ENCODE measurements at regions not wholly inside any gene's neighbourhood (a gene's known extent, or its start where the extent isn't known, plus 50 kb on each side); places are given as distances from the start of the nearest gene placed in this dataset.
"Not testable (repeated sequence)": the region's sequence is repeated elsewhere in the genome, so short reads cannot be mapped to it uniquely, and the experiment has no call there.

DNA sequence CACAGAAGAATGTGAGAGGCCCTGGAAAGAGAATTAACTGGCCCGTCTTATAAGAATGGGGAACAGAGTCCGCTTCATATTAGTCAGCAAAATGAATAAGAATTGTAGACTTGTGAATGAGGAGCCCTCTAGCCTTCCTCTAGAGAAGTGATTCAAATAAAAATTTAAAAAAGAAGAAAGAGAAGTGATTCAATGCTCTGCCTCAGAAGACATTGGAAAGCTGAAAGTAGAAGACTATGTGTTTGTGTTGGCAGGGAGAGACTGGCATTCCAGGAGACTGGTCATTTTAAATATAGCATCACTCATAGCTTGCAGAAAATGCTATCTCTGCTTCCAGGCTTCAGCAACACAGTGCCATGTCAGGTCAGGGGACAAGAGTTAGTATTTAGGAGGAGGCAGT, 190.6 kb upstream of the HS3ST3A1 start:
- no peak for DNase-seq

DNA sequence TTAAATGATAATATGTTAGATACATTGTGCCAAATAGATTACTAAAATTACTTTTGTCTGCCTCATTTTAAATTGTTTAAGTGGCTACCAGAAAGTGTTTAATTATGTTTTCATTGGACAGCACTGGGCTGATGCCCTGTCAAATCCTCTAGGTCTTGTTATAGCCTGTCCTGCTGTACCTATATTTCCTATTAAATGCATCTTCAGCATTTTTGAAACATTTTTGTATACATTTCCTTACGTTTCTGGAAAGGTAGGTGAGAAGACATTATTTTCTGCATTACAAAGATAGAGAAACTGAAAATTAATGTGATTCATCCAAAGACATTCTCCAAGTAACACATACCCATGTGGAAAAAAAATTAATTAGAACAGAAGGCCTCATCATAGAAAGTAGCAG, 192.2 kb upstream of the HS3ST3A1 start:
- DNase-seq = no peak

DNA sequence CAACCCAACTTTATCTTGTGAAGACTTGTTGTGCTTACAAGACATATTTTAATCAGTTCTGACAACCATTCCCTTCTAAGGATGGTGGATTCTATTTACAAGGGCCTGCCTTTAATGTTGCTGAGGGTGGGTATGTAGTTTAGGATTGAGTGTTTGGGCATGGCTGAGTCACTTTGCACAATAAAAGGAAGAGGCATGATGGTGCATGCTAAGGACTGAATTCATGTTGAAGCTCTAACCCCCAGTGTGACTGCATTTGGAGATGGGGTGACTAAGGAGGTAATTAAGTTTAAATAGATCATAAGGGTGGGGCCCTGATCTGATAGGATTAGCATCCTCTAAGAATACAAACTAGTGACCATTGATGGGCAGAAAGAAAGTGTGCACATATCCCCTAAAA, 196.1 kb upstream of the HS3ST3A1 start:
- no peak for DNase-seq

DNA sequence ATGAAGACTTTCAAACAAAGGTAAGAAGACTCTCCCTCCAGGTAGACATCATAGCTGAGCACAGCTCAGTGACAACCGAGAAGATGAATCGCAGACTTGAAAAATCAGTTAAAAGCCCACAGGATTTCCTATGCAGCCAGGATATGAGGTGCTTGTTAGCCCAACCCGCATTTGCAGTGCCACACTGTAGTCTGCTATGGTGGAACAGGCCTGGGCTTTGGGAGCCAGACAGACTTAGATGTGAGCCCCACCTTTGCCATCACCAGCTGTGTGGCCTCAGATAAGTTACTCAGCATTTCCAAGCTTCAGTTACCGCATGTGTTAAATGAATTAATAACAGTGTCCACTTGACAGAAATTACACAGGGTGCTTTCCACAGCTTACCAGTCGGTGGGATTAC, 204.4 kb upstream of the HS3ST3A1 start:
- no peak for DNase-seq

DNA sequence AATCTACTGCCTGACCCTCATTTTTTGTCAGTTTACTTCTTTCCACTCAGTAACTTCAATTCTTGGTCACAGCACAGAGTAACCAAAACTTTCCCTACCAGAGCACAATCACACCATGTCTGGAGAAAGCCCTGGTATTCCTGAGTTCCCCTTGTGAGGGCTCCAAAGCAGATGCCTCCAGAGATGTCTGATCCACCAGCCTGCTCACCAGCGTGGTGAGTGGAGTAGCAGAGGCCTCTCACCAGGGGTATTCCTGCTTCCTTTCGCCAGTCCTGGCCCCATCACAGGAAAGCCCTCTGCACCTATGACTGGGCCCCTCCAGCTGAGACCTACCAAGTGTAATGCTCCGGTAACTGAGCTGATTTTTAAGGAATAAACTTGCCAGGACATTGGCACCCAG, 205.4 kb upstream of the HS3ST3A1 start:
- DNase-seq = no peak

DNA sequence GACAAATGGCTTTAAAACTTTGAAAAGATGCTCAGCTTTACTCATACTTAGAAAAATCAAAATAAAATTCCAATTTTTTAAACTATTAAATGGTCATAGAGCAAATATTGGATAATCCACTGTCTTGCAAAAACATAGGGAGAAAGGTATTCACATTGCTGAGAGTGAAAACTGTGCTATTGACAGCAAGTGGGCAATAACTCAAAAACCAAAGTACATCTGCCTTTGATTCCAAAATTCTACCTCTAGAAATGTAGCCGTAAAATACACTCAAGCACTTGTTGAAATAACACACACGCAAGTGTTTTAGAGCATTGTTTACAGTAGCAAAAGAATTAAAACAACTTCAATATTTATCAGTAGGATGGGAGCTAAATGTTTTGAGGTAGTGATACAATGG, 210.6 kb upstream of the HS3ST3A1 start:
- DNase-seq = no peak

DNA sequence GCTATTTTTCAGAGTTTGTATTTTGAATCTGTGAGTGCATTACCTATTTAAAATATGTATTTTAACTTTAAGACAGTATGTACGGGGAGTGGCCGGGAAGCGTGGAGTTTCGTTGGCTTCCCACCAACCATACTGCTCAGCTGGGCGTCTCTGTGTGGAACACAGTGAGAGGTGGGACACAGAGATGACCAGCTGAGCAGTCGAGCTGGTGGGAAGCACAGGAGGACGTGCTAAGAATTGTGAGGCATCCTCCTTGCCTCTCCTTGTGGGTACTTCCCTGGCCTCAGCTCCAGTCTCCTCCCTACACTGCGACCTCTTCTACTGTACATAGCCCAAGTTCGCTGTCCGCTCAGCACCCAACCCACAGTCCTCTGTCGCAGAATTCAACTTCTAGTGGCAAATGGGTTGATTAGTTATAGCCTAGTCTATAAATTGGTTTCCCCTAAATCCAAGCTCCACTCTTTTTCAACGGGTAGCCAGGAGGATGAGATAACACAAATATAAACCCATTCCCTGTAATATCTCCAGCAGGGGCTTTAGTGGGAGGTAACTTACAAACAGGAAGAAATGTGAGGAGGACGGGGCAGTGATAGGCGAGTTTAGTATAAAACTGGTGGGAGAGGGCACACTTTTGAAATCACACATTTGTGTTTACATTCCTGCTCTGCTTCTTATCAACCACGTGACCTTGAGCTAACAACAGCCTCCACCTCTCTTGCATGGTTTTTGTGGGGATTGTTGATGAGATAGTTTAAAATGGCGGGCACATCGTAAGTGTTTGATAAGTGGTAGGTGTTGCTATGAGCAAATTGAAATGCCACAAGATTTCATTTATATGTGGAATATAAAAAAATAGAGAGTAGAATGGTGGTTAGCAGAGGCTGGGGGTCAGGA, 211.9 kb upstream of the HS3ST3A1 start:
- no peak for DNase-seq

DNA sequence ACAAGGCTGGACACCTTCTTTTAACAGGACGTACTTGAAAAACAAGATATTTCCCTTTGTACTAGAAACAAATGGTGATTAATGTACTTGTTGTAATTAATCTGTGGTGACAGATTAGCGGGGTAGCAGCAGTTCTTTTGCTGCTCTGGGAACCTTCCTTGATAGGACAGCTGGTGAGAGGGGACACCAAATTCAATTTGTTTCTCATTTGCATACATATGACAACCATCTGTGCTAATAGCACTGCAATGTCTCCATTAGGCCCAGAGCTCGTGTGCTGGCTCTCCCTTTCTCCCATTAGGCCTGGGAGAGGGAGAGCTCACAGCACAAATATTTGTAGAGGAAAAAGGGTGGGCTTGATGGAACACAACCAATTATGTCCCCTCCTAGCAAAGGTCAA, 221.0 kb upstream of the HS3ST3A1 start:
- DNase-seq = no peak

DNA sequence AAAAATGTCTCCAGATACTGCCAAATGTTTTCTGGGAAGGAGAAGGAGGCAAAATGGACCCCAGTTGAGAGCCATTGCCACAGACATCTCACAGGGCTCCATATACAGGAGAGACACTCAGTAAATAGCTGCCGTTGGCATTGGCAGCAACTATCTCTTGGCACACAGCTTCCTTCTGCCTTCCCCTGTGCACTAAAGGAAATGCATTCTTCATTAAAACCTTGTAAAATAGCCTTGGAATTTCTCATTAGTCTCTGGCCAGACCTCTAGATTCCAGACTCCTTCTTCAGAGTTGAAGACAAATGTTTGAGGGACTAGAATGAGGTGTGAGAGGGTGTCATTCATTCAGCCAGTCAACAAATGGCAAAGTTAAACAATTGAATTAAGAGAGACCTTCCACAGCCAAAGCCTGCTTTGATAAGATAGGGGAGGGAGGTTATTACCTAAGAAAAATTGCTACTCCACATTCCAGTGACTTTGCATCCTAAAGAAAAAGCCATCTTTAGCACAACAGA, 223.9 kb upstream of the HS3ST3A1 start:
- DNase-seq = no peak

DNA sequence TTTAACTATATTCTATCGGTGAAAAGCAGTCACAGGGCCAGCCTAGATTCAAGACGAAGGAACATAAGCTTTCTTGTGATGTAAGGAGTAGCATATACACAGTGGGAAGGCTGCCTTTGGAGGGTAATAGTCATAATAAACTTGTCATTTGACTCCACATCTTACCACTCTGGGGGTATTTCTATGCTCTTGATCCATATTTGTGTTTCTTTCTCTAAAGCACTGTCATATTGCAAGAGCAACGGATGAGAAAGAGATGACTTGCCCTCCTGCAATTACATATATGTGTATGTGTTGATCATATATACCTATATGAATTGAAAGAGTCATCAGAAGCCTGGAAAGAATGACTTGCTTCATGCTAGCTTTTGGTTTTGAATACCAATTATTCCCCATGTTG, 225.4 kb upstream of the HS3ST3A1 start:
- no peak for DNase-seq

DNA sequence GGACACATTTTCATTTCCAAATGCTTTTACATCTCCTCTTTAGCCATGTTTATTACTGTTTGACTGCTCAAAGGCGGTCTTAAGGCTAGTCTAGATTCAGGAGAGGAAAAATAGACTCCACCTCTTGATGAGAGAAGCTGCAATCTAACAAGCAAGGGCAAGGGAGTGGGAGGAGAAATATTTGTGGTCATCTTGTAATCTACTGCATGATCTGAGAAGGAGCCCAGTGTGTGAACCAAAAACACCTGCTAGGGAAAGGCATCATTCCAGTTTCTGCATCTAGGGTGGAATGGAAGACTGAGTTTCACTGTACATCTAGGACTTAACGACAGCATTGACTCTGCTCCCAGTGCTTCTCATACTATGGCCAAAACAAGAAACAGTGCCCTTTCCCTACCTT, 232.2 kb upstream of the HS3ST3A1 start:
- no peak for DNase-seq

DNA sequence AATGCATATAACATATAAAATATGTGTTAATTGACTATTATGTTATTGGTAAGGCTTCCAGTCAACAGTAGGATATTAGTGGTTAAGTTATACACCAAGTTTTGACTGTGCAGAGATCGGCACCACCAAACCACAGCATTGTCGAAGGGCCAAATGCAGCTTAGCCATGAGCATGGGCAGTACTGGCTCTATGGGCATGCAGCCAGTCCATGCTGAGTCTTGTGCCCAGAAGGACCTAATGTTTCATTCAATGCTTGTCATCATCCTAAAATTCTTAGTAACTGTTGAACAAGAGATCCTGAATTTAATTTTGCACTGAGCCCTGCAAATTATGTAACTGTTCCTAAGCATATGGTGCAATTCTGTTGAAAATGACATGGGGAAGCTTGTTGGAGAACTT, 233.4 kb upstream of the HS3ST3A1 start:
- no peak for DNase-seq

DNA sequence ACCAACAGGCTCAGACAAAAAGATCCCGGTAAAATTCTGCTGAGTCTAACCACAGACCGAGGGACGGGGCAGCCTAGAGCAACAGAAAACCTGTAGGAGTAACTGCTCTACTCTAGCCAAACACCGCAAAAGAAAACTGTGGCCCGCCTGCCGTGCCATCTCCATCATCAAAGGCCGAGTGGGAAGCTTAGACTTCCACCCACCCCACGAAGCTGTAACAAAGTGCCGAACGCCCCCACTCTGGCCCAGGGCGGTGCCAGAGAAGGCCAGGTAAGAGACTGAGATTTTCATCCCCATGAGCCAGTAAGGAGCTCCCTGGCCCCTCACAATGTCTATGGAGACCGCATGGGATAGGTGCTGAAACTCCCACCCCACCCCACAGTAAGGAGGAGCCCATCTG, 231.9 kb upstream of the COX10 start:
- DNase-seq = no peak

DNA sequence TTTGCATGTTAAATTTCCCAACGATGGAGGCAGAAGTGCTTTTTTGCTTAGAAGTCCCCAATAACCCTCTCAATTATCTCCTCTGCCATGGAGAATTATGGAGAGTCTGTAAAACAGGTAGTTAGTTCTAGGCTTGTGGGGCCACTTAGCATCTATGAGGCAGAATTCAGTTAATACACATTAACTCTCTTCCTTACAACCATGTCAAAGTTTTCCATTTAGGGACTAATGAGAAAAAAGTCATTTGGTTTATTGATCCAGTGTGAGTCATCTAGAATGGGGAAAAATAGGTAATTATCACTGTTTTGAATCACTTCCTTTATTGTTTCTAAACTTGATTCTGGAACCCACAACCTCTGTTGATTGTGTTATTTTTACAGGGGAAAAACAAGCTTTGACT, 229.1 kb upstream of the COX10 start:
- DNase-seq = no peak

DNA sequence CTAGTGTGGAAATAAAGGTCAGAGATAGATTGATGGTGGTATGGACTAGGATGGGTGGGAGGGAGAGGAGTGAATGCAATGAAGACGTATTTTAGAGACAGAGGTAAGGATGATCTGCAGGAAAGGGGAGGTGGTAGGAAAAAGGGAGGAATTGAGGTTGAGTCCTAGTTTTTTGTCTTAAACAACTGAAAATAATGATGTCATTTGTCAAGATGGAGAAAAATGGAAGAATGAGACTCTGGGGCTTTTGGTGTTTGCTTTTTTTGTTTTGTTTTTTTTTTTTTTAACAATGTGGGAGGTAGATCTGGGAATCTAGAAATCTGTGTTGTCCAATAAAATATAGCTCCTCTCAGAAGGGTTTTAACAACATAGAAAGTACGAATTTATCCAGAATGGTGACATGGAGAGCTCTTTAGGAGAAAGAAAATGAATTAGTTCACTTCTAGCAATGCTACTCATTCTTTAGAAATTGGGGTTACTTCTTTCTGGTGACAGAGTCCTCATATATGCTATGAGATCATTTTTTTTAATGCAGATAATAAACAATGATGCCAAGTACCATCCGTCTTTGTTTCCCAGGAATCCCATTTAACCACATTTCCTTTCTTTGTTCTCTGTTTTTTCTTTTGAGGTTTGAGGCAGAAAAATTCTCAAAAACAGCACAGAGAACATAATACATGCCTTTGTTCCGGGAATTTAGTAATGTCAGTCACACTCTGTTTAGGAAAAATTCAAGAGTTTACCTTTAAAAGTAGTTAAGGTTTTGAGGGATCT, 225.3 kb upstream of the COX10 start:
- no peak for DNase-seq

DNA sequence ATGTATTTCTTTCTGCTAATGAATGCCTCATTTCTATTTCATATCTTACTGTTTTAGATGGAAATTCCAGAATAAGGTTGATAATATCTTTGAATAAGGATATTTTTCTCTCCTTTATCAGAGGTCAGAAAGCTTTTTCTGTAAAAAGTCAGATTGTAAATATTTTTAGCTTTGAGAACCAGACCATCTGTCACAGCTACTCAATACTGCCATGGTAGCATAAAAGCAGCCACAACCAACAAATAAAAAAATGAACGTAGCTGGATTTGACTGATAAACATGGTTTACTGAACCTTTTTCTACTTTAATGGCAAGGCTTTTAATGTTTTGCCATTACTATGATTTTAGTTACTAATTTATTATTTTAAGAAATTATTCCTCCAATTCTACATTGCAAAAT, 217.4 kb upstream of the COX10 start:
- no peak for DNase-seq

DNA sequence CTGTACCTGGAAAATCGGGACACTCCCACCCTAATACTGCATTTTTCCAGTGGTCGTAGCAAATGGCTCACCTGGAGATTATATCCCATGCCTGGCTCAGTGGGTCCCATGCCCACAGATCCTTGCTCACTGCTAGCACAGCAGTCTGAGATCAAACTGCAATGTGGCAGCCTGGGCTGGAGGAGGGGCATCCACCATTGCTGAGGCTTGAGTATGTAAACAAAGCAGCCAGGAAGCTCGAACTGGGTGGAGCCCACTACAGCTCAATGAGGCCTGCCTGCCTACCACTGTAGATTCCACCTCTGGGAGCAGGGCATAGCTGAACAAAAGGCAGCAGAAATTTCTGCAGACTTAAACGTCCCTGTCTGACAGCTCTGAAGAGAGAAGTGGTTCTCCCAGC, 213.6 kb upstream of the COX10 start:
- DNase-seq = not testable (repeated sequence)

DNA sequence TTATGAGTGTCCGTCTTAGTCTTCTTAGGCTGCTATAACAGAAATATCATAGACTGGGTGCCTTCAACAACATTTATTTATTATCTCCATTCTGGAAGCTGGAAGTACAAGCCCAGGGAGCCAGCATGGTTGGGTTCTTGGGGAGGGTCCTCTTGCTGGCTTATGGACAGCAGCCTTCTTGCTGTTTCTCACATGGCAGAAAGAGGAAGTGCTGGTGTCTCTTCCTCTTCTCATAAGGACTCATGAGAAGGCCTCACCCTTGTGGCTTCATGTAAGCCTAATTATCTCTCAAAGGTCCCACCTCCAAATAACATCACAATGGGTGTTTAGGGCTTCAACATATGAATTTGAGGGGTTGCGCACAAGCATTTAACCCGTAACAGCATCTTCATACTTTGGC, 207.0 kb upstream of the COX10 start:
- no peak for DNase-seq

DNA sequence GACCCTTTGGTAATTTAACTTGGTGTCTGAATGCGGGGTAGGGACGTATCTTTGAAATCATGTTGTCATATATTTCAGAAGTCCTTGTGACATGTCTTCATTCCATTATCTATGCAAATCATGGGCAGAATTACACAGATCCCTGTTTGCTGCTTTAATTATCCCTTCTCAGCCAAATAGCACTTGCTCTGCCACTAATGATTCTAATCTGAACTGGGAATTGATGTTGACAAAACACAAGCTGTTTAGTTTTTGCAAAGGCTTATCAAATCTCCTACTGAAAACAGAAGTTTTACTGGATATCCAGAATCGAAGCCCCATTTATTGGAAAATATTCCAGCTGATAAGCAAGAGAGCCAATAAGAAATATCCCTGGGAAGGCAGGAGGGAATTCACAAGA, 205.9 kb upstream of the COX10 start:
- DNase-seq = no peak

DNA sequence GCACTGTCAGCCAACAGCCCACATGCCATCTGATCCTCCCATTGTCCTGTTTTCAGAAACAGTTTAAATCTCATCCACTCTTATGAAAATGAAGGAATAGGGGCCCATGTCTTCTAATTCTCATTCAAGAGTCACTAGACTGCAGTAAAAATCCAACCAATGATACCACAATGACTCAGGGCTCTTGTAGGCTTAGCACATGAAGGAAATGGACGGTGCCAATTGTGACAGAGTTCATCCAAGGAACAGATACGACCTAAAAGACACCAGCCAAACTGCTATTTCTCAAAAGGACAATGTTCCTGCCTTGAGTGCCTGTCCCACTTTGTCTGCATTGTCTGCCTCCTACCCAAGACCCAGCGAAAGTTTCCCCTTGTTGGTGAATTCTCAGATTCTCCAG, 204.8 kb upstream of the COX10 start:
- DNase-seq = no peak

DNA sequence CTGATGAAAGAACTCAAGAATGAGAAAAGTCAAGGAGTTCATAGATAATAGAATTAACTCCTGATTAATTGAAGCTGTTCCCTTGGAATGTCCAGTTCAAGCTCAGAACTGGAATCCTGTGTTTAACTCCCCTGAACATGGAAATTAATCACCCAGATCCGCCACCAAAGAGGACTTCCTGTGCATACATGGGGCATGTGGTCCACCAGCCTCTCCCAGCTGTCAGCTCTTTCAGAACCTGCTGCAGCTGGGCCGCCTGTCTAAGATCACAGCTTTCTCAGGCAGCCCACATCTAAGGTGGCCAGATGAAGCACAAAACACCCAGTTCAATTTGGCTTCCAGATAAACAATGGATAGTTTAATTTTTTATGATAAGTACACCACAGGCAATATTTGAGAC, 203.7 kb upstream of the COX10 start:
- no peak for DNase-seq

DNA sequence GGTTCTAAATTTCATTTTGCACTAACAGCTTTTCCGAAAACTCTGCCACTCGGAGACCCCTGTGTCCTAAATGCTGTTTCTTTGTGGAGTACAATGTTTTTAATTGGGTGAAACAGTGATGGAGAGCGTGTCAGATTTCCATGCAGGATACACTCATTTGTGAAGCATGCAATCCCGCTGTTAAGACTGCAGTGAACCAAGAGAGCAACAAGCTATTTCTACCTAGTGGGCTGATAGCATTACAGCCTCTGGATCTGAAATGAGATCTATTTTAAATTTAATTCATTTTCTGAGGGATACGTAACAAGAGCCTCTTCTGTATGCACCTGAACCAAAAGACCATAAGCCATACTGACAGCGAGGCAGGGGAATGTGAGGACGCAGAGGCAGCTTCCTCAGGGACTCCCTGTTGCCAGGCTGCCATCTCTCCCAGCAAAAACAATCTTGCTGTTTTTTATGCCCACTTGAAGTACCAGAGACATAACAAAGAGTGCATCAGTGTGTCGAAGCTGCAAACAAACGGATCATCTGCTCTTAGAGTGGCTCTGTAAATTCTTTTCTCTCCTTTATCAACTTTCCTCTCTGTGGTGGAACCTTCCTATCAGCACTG, 199.9 kb upstream of the COX10 start:
- DNase-seq = no peak

DNA sequence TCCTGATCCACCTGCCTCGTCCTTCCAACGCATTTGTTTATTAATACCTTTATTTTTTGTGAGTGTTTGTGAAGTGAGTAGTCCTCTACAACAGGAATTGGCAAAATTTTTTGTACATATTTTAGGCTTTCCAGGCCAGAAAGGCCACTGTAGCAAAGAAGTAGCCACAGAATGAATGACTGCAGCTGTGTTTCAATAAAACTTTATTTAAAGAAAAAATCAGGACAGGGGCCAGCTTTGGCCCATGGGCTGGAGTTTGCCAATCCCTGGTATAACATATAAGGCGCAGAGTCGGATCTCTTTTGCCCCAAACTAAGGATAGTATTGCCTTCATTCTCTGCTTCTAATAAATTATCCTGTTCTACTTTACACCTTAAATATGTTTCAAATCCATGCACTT, 198.0 kb upstream of the COX10 start:
- DNase-seq = no peak

DNA sequence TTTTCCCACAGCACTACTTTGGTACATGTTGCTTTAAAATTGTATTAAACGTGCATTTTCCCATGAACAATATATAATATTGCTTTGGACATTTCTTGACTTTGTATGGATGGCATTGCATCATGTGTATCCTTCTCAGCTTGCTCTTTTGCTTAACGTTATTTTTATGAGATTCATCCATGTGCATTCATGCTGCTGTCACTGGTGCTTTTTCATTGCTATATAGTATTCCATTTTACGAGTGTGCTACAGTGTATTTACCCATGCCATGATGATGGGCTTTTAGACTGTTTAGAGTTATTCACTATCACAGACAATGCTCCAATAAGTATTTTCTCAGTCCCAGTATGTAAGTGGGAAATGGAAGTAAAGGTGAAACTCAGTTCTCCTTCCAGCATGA, 195.2 kb upstream of the COX10 start:
- no peak for DNase-seq
